Stromal cell of bone marrow (primary cell): ENCODE measurements at regions not wholly inside any gene's neighbourhood (a gene's known extent, or its start where the extent isn't known, plus 50 kb on each side); places are given as distances from the start of the nearest gene placed in this dataset.

Source experiments
- DNase-seq: peaks from one replicate; pipeline ENCODE4 v3.0.0-alpha.2; 2012; ENCODE audit warnings: low read depth

- no peak for DNase-seq
Observed at GRCh38 chr3:106755336-106755735, 621.9 kb upstream of the CCDC54 start.

DNA sequence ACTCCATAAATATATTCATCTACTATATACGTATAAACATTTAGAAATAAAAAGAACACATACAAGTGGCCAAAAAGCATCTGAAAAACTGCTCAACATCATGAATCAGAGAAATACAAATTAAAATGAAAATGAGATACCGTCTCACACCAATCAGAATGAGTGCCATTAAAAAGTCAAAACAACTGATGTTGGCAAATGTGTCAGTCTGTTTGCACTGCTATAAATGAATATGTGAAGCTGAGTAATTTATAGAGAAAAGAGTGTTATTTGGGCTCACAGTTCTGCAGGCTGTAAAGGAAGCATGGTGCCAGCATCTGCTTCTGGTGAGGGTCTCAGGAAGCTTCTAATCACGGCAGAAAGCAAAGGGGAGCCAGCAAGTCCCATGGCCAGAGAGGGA lies 620.3 kb upstream of the CCDC54 start:
- no peak for DNase-seq

- no peak for DNase-seq
Observed at GRCh38 chr3:106758459-106758858, 618.8 kb upstream of the CCDC54 start.

DNA sequence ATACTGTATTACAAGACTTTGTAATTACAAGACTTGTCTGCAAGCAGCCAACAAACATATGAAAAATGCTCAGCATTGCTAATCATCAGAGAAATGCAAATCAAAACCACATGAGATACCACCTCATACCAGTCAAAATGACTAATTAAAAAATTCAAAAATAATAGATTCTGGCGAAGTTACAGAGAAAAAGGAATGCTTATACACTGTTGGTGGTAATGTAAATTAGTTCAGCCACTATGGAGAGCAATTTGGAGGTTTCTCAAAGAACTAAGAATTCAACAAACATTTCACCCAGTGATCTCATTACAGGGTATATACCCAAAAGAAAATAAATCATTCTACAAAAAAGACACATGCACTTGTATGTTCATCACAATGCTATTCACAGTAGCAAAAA lies 617.5 kb upstream of the CCDC54 start:
- DNase-seq = no peak

GRCh38 chr3:106765342-106765741 lies 611.9 kb upstream of the CCDC54 start:
- DNase-seq = peak; percentile 67

DNA sequence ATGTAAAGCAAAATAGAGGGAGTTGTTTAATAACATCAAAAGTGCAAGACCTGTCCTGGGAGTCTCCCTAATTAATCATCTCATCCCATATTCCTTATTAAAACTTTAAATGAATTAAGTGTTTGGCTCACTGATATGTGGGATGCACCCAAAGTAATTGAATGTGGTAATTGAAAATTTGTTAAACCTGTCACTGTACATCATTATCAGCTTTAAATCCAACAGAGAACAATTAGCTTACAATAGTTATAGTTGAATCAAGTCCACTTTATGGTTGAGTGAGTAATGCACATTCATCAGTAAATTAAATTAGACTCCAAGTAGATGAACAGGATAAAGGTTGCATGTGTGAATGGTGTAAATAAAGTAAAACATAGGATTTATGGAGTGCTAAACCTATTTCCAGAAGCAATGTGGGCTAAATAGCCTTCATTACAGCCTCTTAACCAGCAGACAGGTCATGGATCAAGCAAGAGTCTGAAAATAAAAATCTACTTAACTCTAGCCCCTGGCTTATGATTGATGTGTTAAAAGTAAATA lies 608.2 kb upstream of the CCDC54 start:
- DNase-seq = no peak

DNA sequence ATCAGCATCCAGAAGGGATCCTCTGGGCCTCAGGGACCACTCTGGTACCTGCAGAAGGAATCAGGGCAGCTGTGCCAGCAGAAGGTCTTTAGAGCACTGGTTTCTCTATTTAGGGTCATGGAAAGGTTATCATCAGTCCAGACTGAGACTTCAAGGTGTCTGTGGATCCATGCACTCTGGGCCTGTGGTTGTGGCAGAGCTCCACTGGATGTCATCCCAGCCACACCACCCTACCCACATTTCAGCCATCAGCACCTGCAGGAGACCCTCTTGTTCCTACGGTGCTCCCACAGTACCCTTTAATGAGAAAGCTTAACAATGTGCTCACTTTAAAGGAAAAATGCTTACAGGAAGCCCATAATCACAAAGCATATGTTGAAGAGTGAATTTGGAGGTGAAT lies 603.4 kb upstream of the CCDC54 start:
- no peak for DNase-seq

DNA sequence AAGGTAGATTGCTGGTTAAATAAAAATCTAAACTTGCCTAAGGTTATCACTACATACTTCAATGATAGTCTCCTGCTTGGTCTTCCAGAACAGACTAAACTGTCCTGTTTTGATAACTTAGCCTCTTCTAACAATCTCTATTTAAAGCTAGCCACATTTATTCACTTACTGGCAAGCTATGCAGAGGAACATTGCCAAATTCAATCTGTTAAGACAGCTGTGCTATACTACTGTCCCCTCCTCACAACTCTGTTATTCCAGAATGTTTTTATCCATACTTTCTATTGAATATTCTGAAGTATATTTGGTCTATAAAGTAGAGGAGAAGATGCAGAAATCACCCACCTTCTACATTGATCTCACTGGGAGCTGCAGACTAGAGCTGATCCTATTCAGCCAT lies 594.0 kb upstream of the CCDC54 start:
- no peak for DNase-seq

GRCh38 chr3:106789276-106789675 lies 588.0 kb upstream of the CCDC54 start:
- no peak for DNase-seq

- no peak for DNase-seq
Observed at GRCh38 chr3:106792716-106793115, 584.5 kb upstream of the CCDC54 start.

DNA sequence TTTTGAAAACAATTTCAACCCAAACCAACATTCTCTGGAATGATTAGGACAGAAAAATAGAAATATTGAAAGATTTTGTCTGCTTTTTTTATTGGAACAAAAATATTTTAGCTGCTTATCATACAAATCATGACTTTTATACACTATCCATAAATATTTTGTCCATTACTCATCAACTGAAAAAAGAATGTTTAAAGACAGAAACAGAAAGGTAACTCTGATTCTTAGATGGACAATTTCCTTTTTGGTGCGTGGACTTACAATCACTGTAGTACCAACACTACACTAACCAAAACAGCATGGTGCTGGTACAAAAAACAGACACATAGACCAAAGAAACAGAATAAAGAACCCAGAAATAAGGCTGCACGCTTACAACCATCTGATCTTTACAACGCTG lies 582.8 kb upstream of the CCDC54 start:
- no peak for DNase-seq

DNA sequence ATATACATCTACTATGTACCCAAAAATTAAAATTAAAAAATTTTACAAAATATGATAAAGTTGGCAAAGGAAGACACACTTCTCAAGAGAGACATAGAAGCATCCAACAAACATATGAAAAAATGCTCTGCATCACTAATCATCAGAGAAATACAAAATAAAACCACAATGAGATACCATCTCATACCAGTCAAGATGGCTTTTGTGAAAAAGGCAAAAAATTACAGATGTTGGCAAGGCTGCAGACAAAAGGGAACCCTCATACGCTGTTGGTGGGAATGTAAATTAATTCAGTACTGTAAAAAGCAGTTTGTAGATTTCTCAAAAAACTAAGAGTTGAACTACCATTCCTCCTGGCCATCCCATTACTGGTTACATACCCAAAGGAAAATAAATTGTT lies 581.7 kb upstream of the CCDC54 start:
- no peak for DNase-seq

- no peak for DNase-seq
Observed at GRCh38 chr3:106797461-106797860, 579.8 kb upstream of the CCDC54 start.

DNA sequence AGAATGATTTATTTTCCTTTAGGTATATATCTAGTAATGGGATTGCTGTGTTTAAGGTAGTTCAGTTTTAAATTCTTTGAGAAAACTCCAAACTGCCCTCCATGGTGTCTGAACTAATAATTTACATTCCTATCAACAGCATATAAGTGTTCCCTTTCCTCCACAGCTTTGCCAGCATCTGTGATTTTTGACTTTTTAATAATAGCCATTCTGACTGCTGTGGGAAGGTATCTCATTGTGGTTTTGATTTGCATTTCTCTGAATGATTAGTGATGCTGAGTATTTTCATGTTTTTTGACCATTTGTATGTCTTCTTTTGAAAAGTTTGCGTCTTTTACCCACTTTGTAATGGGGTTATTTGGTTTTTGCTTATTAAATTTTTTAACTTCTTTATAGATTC lies 571.6 kb upstream of the CCDC54 start:
- no peak for DNase-seq

DNA sequence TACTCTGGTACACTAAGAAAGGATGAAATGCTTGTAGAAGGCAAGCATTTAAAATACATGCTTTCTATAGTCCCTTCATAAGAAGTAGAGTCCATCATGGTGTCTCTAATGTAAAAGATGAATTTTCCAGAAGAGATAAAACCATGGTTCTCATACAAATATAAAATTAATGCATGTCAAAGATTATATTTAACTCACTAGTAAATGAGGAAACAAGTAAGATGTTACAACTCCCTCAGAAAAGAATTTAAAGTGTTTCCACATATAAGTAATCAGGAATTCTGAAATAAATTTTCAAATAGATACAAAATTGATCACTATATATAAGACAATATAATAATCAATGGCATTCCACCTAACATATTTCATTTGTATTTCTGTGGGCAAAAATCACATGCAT lies 570.3 kb upstream of the CCDC54 start:
- no peak for DNase-seq

GRCh38 chr3:106809041-106809440 lies 568.2 kb upstream of the CCDC54 start:
- DNase-seq = no peak

DNA sequence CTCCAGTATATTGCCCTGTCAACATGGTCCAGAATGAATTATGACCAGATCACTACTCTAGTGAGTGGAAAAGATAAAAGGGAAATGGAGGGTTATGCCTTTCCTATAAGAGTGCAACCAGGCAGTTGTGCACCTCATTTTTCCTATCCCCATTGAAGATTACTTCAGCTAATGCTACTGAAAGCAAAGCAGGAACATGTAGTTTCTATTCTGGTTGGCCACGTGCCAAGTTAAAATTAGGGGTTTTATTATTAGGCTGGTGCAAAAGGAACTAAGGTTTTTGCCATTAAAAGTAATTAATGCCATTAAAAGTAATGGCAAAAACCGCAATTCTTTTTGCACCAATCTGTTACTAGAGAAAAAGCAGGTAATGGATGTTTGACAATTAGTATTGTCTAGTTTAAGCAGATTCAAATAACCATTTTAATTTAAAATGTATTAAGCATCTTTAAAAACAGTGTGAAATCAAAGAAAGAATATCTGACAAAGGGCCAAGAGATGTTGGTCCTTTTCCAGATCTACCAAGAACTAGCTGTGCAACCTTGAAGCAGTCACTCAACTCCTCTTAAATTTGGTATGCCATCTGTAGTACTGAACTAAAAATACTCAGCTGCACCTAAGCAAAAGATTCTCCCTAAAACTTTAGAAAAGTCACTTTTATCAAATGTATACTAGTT lies 567.5 kb upstream of the CCDC54 start:
- DNase-seq = no peak

DNA sequence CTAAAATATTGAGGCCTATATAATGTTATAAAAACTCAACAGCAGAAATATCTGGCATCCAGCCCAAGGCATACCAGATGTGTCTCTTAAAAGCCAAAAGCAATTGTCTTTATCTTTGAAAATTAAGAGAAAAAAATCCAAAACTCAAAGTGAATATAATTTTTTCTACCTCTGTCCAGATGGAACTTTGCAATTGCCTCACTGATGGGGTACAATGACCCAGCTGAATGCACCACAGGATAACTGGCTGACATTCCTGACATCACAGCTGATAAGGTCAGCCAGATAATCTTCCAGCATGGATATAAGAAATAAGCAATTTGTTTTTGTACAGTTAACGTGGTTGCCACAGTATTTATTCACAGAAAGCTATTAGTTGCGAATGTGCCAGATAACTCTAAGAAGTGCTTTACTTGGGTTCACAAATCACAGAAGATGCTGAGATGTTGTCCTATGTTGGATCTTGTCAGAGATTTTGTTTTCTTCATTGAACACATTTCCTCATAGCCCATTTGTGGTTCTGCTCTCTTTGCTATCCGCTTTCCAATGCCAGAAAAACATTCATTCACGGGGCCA lies 566.9 kb upstream of the CCDC54 start:
- no peak for DNase-seq

- DNase-seq = peak; percentile 21
Observed at GRCh38 chr3:106811376-106811775, 565.9 kb upstream of the CCDC54 start.

DNA sequence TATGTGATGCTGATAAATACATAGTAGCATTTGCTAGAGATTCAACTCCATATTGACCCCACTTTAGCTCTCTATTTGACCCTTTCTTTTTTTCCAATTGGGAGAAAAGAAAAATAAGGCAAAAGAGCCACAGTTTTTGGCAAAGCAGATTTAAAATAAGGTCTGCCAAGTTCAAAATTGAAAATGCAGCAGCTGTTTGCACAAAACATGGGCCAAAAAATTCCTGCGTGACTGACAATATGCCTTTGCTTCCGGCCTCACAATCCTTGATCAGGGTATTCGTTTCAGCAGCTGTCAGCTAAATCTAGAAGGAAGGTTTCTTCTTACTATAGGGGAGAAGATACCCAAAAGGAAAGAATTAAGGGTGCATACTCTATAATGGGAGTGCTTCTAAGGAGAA lies 563.5 kb upstream of the CCDC54 start:
- DNase-seq = no peak

GRCh38 chr3:106814231-106814630 lies 563.0 kb upstream of the CCDC54 start:
- no peak for DNase-seq

DNA sequence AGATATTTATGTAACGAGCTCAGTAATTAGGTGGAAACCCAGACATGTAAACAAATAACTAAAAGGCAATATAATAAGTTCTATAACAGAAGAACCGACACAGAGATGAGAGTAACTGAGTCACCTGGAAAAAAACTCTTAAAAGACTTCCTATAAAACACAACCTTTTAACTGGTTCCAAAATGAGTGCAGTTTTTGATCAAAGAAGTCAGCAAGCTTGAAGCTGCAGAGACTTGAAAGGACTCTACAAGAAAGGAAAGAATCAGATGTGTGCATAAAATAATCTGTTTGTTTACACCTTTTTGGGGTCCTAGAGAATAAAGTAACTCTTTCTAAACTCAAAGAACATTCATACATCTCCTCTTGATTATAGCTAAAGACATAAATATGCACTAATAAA lies 560.4 kb upstream of the CCDC54 start:
- DNase-seq = no peak

GRCh38 chr3:106817706-106818105 lies 559.5 kb upstream of the CCDC54 start:
- DNase-seq = no peak

DNA sequence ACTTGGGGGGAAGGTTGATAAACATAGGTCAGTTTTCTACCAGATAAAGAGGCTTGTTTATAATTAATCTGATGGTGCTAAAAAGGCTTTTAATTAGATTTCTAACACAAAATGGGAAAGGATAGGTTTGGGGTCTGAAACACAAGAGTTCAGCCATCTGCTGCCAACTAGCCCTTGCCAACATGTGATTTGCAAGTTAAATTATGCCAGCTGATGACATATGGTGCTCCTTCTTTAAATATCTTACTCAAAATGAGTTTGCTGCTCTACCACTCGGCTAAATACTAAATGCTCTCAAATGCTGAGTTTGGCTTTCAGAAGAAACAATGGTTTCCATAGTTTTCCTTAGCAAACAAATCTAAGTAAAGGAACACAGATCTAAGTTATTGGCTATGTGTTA lies 557.8 kb upstream of the CCDC54 start:
- no peak for DNase-seq
